ENCODE measurements at regions not wholly inside any gene's neighbourhood (a gene's known extent, or its start where the extent isn't known, plus 50 kb on each side); places are given as distances from the start of the nearest gene placed in this dataset.

DNA sequence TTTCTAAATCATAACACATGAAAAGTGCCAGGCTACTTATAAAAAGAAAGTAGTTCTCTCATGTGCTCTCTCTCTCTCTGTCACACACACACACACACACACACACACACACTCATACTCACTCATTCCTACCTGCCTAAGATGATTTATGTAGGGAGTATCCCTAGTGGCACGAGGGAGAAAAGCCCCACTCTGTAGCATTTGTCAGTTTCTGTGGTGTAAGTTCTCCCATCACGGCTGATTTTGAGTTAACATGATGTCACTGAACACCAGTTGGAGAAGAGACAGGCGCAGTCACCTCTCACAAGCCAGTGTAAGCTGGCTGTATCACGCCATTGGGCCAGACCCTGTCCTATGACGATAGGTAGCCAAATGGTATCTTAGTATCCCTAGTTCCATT is 395.4 kb downstream of the SFMBT2 start:
- Histone ChIP-seq H3K36me3 (ENCODE audit: control insufficient read depth in 2 of 2, extremely low read depth in 1 of 2, insufficient read depth in 2 of 2, low read length in 2 of 2) (no peaks in the 10 kb centered on the region), H3K27ac (ENCODE audit: insufficient read depth, low read depth, low read length) (no peak overlapping the region), H2AFZ (ENCODE audit: low read depth, low read length) (no peak overlapping the region), H3K79me2 (ENCODE audit: control insufficient read depth, insufficient read depth, low read length) (no peaks in the 10 kb centered on the region), H3K9me3 (replicated peaks; ENCODE audit: control insufficient read depth, insufficient read depth, low read length) (no peaks in the 10 kb centered on the region), H3K9me1 (replicated peaks; ENCODE audit: control insufficient read depth, extremely low read depth, insufficient read depth, low read length) (no peaks in the 10 kb centered on the region), H3K4me2 (ENCODE audit: insufficient read depth, low read length) (no peak overlapping the region), H3K9ac (replicated peaks; ENCODE audit: extremely low read depth, insufficient read depth, low read length) (no peak overlapping the region), H4K20me1 (replicated peaks; ENCODE audit: control insufficient read depth, extremely low read depth, insufficient read depth, low read length) (no peaks in the 10 kb centered on the region), H3K27me3 (ENCODE audit: control insufficient read depth in 2 of 2, insufficient read depth in 2 of 2, low read length in 2 of 2) (no peaks in the 10 kb centered on the region), H3K4me3 (replicated peaks in 1 of 3; ENCODE audit: insufficient read depth in 1 of 3, low read depth in 1 of 3, low read length in 3 of 3) (no peak overlapping the region), H3K4me1 (ENCODE audit: control insufficient read depth, extremely low read depth, insufficient read depth, low read length) (no peaks in the 10 kb centered on the region)
- FAIRE-seq = no peak
- DNase-seq (ENCODE audit: low read depth, low spot score) = no peak
- no TSS peak for BruUV-seq (replicated peaks)
- POLR2A ChIA-PET = no interaction called here
- dilution Hi-C loops (cut with MboI; ENCODE audit: extremely low pct_ligation_motif_present, low sequenced_read_pairs) (no loop called here), intact Hi-C loops (cut with micrococcal nuclease) (no loop called here)
- TF ChIP-seq GATA2 (IDR thresholded peaks at IDR 0.05; ENCODE audit: insufficient read depth, insufficient read length, low read depth, low read length) (no peak), JUN (IDR thresholded peaks at IDR 0.05; ENCODE audit: borderline replicate concordance, insufficient read depth, insufficient read length, low read depth) (no peak), POLR2A (IDR thresholded peaks at IDR 0.05; ENCODE audit: low read depth, low read length) (no peak), FOS (IDR thresholded peaks at IDR 0.05; ENCODE audit: borderline replicate concordance, insufficient read depth, low read length) (no peak), MYC (IDR thresholded peaks at IDR 0.05; ENCODE audit: low read depth, low read length) (no peak), POLR2AphosphoS5 (IDR thresholded peaks at IDR 0.05; ENCODE audit: insufficient read depth, low read depth, low read length) (no peak), EZH2 (IDR thresholded peaks at IDR 0.05; ENCODE audit: borderline replicate concordance, low read depth, low read length, severe bottlenecking) (no peak)
- TF ChIP-seq, protein P1, sequence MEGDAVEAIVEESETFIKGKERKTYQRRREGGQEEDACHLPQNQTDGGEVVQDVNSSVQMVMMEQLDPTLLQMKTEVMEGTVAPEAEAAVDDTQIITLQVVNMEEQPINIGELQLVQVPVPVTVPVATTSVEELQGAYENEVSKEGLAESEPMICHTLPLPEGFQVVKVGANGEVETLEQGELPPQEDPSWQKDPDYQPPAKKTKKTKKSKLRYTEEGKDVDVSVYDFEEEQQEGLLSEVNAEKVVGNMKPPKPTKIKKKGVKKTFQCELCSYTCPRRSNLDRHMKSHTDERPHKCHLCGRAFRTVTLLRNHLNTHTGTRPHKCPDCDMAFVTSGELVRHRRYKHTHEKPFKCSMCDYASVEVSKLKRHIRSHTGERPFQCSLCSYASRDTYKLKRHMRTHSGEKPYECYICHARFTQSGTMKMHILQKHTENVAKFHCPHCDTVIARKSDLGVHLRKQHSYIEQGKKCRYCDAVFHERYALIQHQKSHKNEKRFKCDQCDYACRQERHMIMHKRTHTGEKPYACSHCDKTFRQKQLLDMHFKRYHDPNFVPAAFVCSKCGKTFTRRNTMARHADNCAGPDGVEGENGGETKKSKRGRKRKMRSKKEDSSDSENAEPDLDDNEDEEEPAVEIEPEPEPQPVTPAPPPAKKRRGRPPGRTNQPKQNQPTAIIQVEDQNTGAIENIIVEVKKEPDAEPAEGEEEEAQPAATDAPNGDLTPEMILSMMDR (IDR thresholded peaks at IDR 0.05; ENCODE audit: extremely low read depth in 1 of 2, insufficient read depth in 1 of 2, low read depth in 1 of 2, low read length in 2 of 2) = no peak
- TF ChIP-seq, protein P2, sequence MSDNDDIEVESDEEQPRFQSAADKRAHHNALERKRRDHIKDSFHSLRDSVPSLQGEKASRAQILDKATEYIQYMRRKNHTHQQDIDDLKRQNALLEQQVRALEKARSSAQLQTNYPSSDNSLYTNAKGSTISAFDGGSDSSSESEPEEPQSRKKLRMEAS (IDR thresholded peaks at IDR 0.05; ENCODE audit: insufficient read depth, insufficient read length) = no peak
- CTCF ChIA-PET = no interaction called here
